ENCODE measurements at regions not wholly inside any gene's neighbourhood (a gene's known extent, or its start where the extent isn't known, plus 50 kb on each side); places are given as distances from the start of the nearest gene placed in this dataset.

DNA sequence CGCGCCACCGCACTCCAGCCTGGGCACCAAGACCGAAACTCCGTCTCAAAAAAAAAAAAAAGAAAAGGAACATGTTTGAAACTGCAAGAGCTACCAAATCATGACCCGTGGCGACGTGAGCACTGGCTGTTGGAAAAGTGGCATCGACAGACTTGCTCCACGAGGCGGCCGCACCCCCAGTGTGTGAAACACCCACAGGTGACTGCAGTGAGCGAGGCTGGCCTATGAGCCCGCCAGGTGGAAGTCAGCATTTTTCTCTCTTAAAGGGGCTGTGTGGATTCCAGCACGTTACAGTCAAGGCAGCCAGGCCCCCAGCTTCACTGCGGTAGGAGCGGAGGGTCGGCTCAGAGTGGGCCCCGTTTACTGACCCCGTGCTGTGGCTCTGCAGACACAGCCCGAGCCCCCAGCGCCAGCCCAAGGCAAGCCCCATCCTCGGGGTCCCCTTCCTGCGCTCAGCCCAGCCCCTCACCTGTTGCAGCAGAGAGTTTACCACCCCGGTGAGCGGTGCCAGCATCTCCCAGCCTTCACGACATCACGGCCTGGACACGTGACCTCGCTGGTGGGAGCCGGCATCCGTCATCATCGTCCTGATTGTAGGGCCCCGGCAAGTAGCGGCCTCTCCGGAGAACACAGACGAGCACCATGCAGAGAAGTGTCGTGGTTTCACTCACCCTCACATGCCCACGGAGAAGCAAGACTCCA is 54.3 kb upstream of the FBRSL1 start:
- DNase-seq: no peak
- H3K27ac ChIP-seq: no peak overlapping the region
- TF ChIP-seq, protein P1, sequence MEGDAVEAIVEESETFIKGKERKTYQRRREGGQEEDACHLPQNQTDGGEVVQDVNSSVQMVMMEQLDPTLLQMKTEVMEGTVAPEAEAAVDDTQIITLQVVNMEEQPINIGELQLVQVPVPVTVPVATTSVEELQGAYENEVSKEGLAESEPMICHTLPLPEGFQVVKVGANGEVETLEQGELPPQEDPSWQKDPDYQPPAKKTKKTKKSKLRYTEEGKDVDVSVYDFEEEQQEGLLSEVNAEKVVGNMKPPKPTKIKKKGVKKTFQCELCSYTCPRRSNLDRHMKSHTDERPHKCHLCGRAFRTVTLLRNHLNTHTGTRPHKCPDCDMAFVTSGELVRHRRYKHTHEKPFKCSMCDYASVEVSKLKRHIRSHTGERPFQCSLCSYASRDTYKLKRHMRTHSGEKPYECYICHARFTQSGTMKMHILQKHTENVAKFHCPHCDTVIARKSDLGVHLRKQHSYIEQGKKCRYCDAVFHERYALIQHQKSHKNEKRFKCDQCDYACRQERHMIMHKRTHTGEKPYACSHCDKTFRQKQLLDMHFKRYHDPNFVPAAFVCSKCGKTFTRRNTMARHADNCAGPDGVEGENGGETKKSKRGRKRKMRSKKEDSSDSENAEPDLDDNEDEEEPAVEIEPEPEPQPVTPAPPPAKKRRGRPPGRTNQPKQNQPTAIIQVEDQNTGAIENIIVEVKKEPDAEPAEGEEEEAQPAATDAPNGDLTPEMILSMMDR (IDR thresholded peaks at IDR 0.05): no peak
- peaks cover 0 to 6% (median 0%) of the 10 kb centered on the region in 4 donors for H3K4me1 ChIP-seq
- no peaks in the 10 kb centered on the region for H3K36me3 ChIP-seq
- no peaks in the 10 kb centered on the region for H3K9me3 ChIP-seq
- no peak overlapping the region for H3K4me3 ChIP-seq
- H3K27me3 ChIP-seq: peaks cover 0 to 66% of the 10 kb centered on the region in 2 donors
- intact Hi-C loops (cut with DNase I; ENCODE audit: low total_unique reads): no loop called here

DNA sequence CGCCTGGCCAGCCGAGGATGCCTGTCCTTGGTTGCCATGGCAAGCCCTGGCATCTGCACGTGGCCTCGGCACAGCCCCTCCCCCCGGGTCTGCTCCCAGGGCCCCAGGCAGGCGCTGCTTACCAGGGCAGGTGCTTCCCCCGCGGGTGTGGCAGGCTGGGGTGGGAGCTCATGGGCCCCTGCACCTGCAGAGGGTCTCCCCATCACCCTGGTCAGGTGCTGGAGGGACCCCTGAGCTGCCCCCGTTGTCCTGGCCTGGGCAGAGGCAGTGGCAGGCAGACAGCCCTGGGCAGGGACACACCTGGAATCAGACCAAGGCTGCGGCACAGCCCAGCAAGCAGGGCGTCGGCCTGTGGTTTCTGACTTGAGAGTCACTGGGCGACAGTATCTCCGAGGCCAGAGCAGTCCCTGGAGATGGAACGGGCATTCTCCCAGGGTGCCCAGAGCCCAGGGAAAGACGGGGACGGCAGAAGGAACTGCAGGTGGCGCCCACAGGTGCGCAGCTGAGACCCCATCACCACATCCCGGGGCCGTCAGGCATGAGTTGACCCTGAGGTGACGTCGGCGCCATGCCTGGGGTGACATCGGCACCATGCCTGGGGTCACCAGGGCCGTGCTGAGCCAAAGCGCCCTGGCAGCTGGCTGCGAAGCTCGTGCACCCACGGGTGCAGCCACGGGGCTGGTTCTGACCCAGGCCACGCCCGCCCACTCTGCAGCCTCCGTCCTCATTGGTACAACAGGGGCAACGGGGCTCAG is 56.1 kb upstream of the FBRSL1 start:
- peaks cover 0 to 20% (median 6%) of the 10 kb centered on the region in 4 donors for H3K4me1 ChIP-seq

DNA sequence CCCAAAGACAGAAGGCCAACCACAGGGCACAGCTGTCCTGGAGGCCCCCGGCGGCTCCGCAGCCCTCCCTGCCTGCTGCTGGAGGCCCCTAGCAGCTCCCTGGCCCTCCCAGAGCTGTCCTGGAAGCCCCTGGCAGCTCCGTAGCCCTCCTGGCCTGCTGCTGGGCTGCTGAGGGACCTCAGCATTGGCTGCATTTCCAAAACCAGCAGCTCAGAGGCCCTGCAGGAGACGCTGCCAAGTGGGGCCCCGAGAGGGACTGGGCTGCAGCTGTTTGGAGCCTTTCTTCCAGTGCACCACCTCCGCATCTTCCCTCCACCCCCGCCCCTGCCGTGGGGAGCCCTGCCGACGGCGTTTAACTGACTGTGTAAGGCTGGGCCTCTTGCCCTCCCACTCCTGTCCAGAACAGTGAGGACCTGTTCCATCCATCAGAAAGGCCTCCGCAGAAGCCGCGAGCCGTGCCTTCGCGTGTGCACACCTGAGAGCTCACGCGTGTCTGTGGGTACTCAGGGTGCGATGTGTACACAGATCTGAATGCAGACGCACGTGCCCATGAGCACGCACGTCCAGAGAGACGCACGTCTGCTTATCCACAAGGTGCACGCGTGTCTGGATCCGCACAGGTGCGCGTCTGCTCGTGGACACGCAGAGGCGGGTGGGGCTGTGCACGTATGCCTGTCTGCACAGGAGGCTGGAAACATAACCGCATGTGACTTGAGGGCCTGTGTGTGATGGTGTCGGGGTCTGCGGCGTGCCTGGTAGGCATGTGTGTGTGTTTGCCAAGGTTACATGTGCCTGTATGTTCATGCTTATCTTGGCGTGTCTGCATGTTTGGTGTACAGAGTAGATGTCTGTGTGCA is 57.0 kb upstream of the FBRSL1 start:
- Histone ChIP-seq H3K27me3 (peaks cover 0 to 76% of the 10 kb centered on the region in 2 donors), H3K4me3 (no peak overlapping the region), H3K9me3 (no peaks in the 10 kb centered on the region), H3K27ac (no peak overlapping the region), H3K36me3 (no peaks in the 10 kb centered on the region), H3K4me1 (peaks cover 0 to 20% (median 6%) of the 10 kb centered on the region in 4 donors)
- TF ChIP-seq, protein P1 (IDR thresholded peaks at IDR 0.05): no peak
- intact Hi-C loops (cut with DNase I; ENCODE audit: low total_unique reads): no loop called here
- DNase-seq: no peak

More for the DNA sequence above, 56.1 kb upstream of the FBRSL1 start:
- Histone ChIP-seq H3K27me3 (peaks cover 0 to 76% of the 10 kb centered on the region in 2 donors), H3K9me3 (no peaks in the 10 kb centered on the region), H3K27ac (no peak overlapping the region), H3K4me3 (no peak overlapping the region), H3K36me3 (no peaks in the 10 kb centered on the region)
- TF ChIP-seq, protein P1 (IDR thresholded peaks at IDR 0.05): no peak
- no peak for DNase-seq
- intact Hi-C loops (cut with DNase I; ENCODE audit: low total_unique reads): no loop called here

DNA sequence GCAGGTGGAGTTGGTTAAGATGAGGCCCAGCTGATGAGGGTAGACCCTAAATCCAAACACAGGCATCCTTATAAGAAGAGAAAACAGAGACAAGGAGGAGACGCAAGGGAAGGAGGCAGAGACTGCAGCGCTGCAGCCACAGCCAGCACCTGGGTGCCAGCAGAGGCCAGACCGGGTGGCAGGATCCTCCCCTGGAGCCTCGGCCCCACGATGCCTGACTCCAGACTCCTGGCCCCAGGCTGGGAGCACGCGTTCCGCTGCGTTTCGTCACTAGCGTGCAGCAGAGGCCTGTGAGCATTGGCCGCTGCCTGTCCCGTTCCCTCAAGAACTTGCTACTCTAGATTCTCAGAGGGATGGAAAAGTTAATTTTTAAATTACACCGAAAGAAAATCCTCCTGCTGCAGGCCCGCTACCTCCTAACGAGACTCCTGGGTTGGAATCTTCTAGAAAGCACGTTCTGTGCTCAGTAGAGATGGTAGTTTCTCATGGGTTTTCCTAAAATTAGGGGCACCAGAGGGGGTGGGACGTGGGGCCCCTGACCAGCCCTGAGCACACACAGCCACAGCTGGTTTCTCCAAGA is 57.7 kb upstream of the FBRSL1 start:
- H3K4me1 ChIP-seq: peaks cover 0 to 20% (median 6%) of the 10 kb centered on the region in 4 donors
- DNase-seq: no peak
- H3K27ac ChIP-seq: no peak overlapping the region
- intact Hi-C loops (cut with DNase I; ENCODE audit: low total_unique reads): no loop called here
- no peak overlapping the region for H3K4me3 ChIP-seq
- H3K9me3 ChIP-seq: no peaks in the 10 kb centered on the region
- peaks cover 0 to 77% of the 10 kb centered on the region in 2 donors for H3K27me3 ChIP-seq
- TF ChIP-seq, protein P1 (IDR thresholded peaks at IDR 0.05): no peak
- no peaks in the 10 kb centered on the region for H3K36me3 ChIP-seq
